Small intestine (tissue), 7 donors: ENCODE measurements at regions not wholly inside any gene's neighbourhood (a gene's known extent, or its start where the extent isn't known, plus 50 kb on each side); places are given as distances from the start of the nearest gene placed in this dataset.

Experiments used
- DNase-seq, 2 donors: peaks; one replicate each; pipeline versions ENCODE4 v3.0.0 to v3.0.0-alpha.2; 2013
- FAIRE-seq: peaks from 2 replicates; lab custom pipeline; 2012; peaks lifted over from hg19 to GRCh38; lab: Jason Lieb, UNC
- H3K27ac ChIP-seq, 3 donors: one replicate each; pipeline ENCODE4 v1.5.1; 2013; ENCODE audit warnings: low read length in 2 of 3, mild to moderate bottlenecking in 2 of 3, control low read depth in 1 of 3, inconsistent platforms in 1 of 3, low read depth in 1 of 3, moderate library complexity in 1 of 3
- H3K27me3 ChIP-seq, 3 donors: one replicate each; pipeline ENCODE4 v1.6.1; 2013; ENCODE audit warnings: low read length in 3 of 3, inconsistent platforms in 1 of 3; ENCODE audit not compliant: control insufficient read depth in 3 of 3, insufficient read depth in 3 of 3
- H3K36me3 ChIP-seq, 3 donors: one replicate each; pipeline ENCODE4 v1.6.1; 2013; ENCODE audit warnings: low read length in 3 of 3, inconsistent platforms in 1 of 3, low read depth in 1 of 3, mild to moderate bottlenecking in 1 of 3, moderate library complexity in 1 of 3; ENCODE audit not compliant: control insufficient read depth in 3 of 3, insufficient read depth in 2 of 3
- H3K4me1 ChIP-seq, 3 donors: one replicate each; pipeline ENCODE4 v1.6.1; 2013; ENCODE audit warnings: low read length in 2 of 3, inconsistent platforms in 1 of 3, low read depth in 1 of 3, mild to moderate bottlenecking in 1 of 3, moderate library complexity in 1 of 3; ENCODE audit not compliant: control insufficient read depth in 3 of 3, insufficient read depth in 2 of 3
- H3K4me3 ChIP-seq, 3 donors: one replicate each; pipeline ENCODE4 v1.5.1; 2013; ENCODE audit warnings: low read length in 3 of 3, control low read depth in 1 of 3, inconsistent platforms in 1 of 3, low read depth in 1 of 3, mild to moderate bottlenecking in 1 of 3, moderate library complexity in 1 of 3
- H3K9me3 ChIP-seq, 2 donors: one replicate each; pipeline ENCODE4 v1.6.1; 2013; ENCODE audit warnings: low read depth in 1 of 2, low read length in 1 of 2; ENCODE audit not compliant: control insufficient read depth in 2 of 2, insufficient read depth in 1 of 2
- WGBS, 3 donors: extraction: QIAGEN DNeasy Blood & Tissue Kit; methylation state at CpG; one replicate each; pipeline ENCODE4 v1.1.7; 2013; 5-methylcytosine and 5-hydroxymethylcytosine counted together
- donor health status: healthy with polysubstance abuse.
- donor health status: control.
- donor health status: control.
- donor health status: Bipolar disorder and iron deficiency.
- donor health status: healthy.

GRCh38 chr2:3066831-3067230, 310.8 kb downstream of the EIPR1 start:
- H3K4me1 ChIP-seq = no peaks in the 10 kb centered on the region
- H3K27me3 ChIP-seq = no peaks in the 10 kb centered on the region
- H3K27ac ChIP-seq = no peak overlapping the region
- no peak for DNase-seq
- H3K9me3 ChIP-seq = peaks cover 0 to 2% of the 10 kb centered on the region in 2 donors
- H3K36me3 ChIP-seq = no peaks in the 10 kb centered on the region
- no peak for FAIRE-seq
- 91 to 96% (median 93%) methylated on average over 7 of the region's 7 CpGs for WGBS, 3 donors
- no peak overlapping the region for H3K4me3 ChIP-seq

DNA sequence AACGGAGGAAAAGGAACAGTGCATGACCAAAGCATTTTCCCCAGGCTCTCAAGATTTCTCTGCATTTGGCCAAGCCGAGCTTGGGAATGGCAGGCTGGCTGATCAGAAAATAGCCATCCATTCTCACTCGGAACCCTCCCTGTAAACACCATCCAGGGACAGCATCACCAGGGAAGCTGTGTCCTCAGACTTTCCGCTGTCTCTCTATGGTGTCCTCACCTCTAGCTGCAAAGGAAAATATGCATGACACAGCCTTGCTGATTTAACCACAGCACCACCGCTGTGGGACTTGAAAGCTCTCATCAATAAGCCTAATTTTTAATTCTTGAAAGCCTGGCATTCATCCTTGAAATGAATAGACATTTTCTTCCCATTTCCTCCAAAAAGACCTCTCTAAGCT, 311.7 kb downstream of the EIPR1 start:
- 76 to 82% (median 81%) methylated on average over 5 of the region's 5 CpGs for WGBS, 3 donors
- FAIRE-seq = no peak
- H3K9me3 ChIP-seq = peaks cover 0 to 2% of the 10 kb centered on the region in 2 donors

GRCh38 chr2:3062476-3063260, 314.9 kb downstream of the EIPR1 start:
- Histone ChIP-seq H3K27ac (no peak overlapping the region), H3K4me1 (no peaks in the 10 kb centered on the region), H3K36me3 (no peaks in the 10 kb centered on the region), H3K9me3 (no peaks in the 10 kb centered on the region), H3K4me3 (no peak overlapping the region), H3K27me3 (no peaks in the 10 kb centered on the region)
- FAIRE-seq = no peak
- WGBS, 3 donors = 85 to 88% (median 87%) methylated on average over 15 of the region's 15 CpGs
- DNase-seq = no peak

More for the DNA sequence above, 311.7 kb downstream of the EIPR1 start:
- no peak overlapping the region for H3K27ac ChIP-seq
- no peak overlapping the region for H3K4me3 ChIP-seq
- no peaks in the 10 kb centered on the region for H3K27me3 ChIP-seq
- no peaks in the 10 kb centered on the region for H3K4me1 ChIP-seq
- no peak for DNase-seq
- no peaks in the 10 kb centered on the region for H3K36me3 ChIP-seq

DNA sequence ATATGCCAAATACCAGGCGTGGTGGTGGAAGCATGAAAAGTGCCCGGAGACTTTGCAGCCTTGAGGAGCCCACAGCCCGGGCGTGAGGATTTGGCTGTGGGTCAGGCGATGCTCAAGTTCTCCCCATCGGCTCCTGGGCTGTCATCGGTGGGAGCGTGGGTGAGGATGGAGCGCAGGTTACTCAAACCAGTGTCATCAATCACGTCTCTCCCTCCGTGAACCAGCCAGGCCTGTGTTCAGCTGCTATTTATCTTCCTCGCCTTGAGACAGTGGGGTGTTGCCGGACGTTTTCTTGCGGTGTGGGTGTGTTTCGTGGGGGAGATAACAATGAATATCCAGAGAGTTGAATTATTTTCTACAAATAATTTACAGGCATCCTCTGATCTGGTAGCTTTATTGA, 317.6 kb downstream of the EIPR1 start:
- FAIRE-seq = no peak
- 71 to 80% (median 77%) methylated on average over 16 of the region's 16 CpGs for WGBS, 3 donors
- H3K4me3 ChIP-seq = no peak overlapping the region

GRCh38 chr2:3059141-3059925, 318.3 kb downstream of the EIPR1 start:
- 81 to 92% (median 82%) methylated on average over 37 of the region's 37 CpGs for WGBS, 3 donors
- H3K36me3 ChIP-seq = no peaks in the 10 kb centered on the region

More for the DNA sequence above, 317.6 kb downstream of the EIPR1 start:
- H3K36me3 ChIP-seq = no peaks in the 10 kb centered on the region
- no peak for DNase-seq
- no peaks in the 10 kb centered on the region for H3K4me1 ChIP-seq
- no peaks in the 10 kb centered on the region for H3K9me3 ChIP-seq
- no peaks in the 10 kb centered on the region for H3K27me3 ChIP-seq
- no peak overlapping the region for H3K27ac ChIP-seq

GRCh38 chr2:3054066-3054465, 323.6 kb downstream of the EIPR1 start:
- FAIRE-seq (no peak), DNase-seq (no peak)
- Histone ChIP-seq H3K4me1 (no peaks in the 10 kb centered on the region), H3K9me3 (no peaks in the 10 kb centered on the region), H3K4me3 (no peak overlapping the region), H3K27me3 (no peaks in the 10 kb centered on the region), H3K36me3 (no peaks in the 10 kb centered on the region), H3K27ac (no peak overlapping the region)
- whole genome bisulfite sequencing, 3 donors = 82 to 89% (median 84%) methylated on average over 8 of the region's 8 CpGs

More at GRCh38 chr2:3059141-3059925, 318.3 kb downstream of the EIPR1 start:
- FAIRE-seq (no peak), DNase-seq (no peak)
- Histone ChIP-seq H3K4me1 (no peaks in the 10 kb centered on the region), H3K27ac (no peak overlapping the region), H3K4me3 (no peak overlapping the region), H3K9me3 (no peaks in the 10 kb centered on the region), H3K27me3 (no peaks in the 10 kb centered on the region)

- FAIRE-seq (no peak), DNase-seq (no peak)
- H3K4me1 ChIP-seq = no peaks in the 10 kb centered on the region
- no peak overlapping the region for H3K4me3 ChIP-seq
- 58 to 70% (median 65%) methylated on average over 5 of the region's 5 CpGs for WGBS, 3 donors
- H3K36me3 ChIP-seq = no peaks in the 10 kb centered on the region
- H3K27me3 ChIP-seq = no peaks in the 10 kb centered on the region
- no peaks in the 10 kb centered on the region for H3K9me3 ChIP-seq
- no peak overlapping the region for H3K27ac ChIP-seq
Observed at GRCh38 chr2:3051266-3051665, 326.4 kb downstream of the EIPR1 start.

- DNase-seq (no peak), FAIRE-seq (no peak)
- Histone ChIP-seq H3K27ac (no peak overlapping the region), H3K27me3 (no peaks in the 10 kb centered on the region), H3K9me3 (no peaks in the 10 kb centered on the region), H3K4me1 (no peaks in the 10 kb centered on the region), H3K4me3 (no peak overlapping the region), H3K36me3 (no peaks in the 10 kb centered on the region)
- WGBS, 3 donors = 81 to 87% (median 82%) methylated on average over 13 to 14 of the region's 14 CpGs
Observed at GRCh38 chr2:3046170-3046865, 331.3 kb downstream of the EIPR1 start.
